ENCODE measurements at regions not wholly inside any gene's neighbourhood (a gene's known extent, or its start where the extent isn't known, plus 50 kb on each side); places are given as distances from the start of the nearest gene placed in this dataset.

GRCh38 chr1:72623299-72623708, 341.0 kb upstream of the NEGR1 start:
- H3K27me3 Mint-ChIP-seq: no peaks in the 10 kb centered on the region
- H3K36me3 Mint-ChIP-seq: no peaks in the 10 kb centered on the region
- H3K4me3 Mint-ChIP-seq: no peak overlapping the region
- H3K9me3 Mint-ChIP-seq: no peaks in the 10 kb centered on the region
- no peaks in the 10 kb centered on the region for H3K4me1 Mint-ChIP-seq
- H3K27ac Mint-ChIP-seq: no peak overlapping the region

GRCh38 chr1:72620453-72620852, 338.1 kb upstream of the NEGR1 start:
- no peaks in the 10 kb centered on the region for H3K4me1 Mint-ChIP-seq
- H3K9me3 Mint-ChIP-seq: no peaks in the 10 kb centered on the region
- no peaks in the 10 kb centered on the region for H3K36me3 Mint-ChIP-seq
- H3K27ac Mint-ChIP-seq: no peak overlapping the region
- H3K4me3 Mint-ChIP-seq: no peak overlapping the region
- no peaks in the 10 kb centered on the region for H3K27me3 Mint-ChIP-seq

GRCh38 chr1:72606216-72606810, 324.0 kb upstream of the NEGR1 start:
- Mint-ChIP-seq H3K4me3 (no peak overlapping the region), H3K9me3 (peaks cover 5% of the 10 kb centered on the region), H3K27ac (no peak overlapping the region), H3K27me3 (no peaks in the 10 kb centered on the region), H3K36me3 (no peaks in the 10 kb centered on the region), H3K4me1 (no peaks in the 10 kb centered on the region)

GRCh38 chr1:72601035-72601674, 318.8 kb upstream of the NEGR1 start:
- H3K9me3 Mint-ChIP-seq: peaks cover 5% of the 10 kb centered on the region
- no peaks in the 10 kb centered on the region for H3K4me1 Mint-ChIP-seq
- no peaks in the 10 kb centered on the region for H3K36me3 Mint-ChIP-seq
- no peak overlapping the region for H3K27ac Mint-ChIP-seq
- no peaks in the 10 kb centered on the region for H3K27me3 Mint-ChIP-seq
- no peak overlapping the region for H3K4me3 Mint-ChIP-seq

DNA sequence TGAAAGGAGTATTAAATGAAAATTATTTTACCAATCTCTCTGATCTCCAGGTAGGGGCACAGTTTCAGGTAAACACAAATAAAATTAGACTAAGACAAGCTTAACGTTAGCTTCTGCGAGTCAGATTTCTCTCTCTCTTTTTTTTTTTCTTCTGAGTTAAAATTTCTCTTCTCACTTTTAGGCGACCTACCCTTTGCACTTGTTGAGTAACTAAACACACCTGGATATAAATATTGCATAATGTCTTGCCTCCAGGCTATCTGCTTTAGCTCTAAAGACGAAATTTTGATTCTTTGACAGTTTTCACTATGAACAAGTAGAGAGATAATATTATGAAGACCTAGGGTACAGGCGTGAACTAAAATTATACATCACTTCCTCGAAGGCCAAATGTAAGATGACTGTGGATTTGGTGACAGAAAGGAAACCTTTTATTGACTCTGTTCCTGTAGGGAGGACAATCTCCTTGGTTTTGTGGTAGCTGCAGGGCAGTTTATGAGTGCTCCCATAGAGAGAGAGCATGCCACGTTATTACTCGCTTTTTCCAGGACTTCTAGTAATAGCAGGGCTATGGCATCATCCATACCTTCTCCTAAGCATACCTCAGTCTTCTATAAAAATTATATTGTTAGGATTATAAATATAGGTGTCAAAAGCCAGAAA, 303.8 kb upstream of the NEGR1 start:
- H3K27me3 Mint-ChIP-seq: no peaks in the 10 kb centered on the region

GRCh38 chr1:72579629-72580028, 297.3 kb upstream of the NEGR1 start:
- Mint-ChIP-seq H3K9me3 (peaks cover 4% of the 10 kb centered on the region), H3K27ac (no peak overlapping the region), H3K27me3 (no peaks in the 10 kb centered on the region), H3K4me1 (no peaks in the 10 kb centered on the region), H3K4me3 (no peak overlapping the region), H3K36me3 (no peaks in the 10 kb centered on the region)

More for the DNA sequence above, 303.8 kb upstream of the NEGR1 start:
- Mint-ChIP-seq H3K27ac (no peak overlapping the region), H3K4me1 (no peaks in the 10 kb centered on the region), H3K36me3 (no peaks in the 10 kb centered on the region), H3K4me3 (no peak overlapping the region), H3K9me3 (peaks cover 5% of the 10 kb centered on the region)

GRCh38 chr1:72570815-72571214, 288.5 kb upstream of the NEGR1 start:
- Mint-ChIP-seq H3K36me3 (no peaks in the 10 kb centered on the region), H3K4me3 (no peak overlapping the region), H3K9me3 (peaks cover 5% of the 10 kb centered on the region), H3K4me1 (no peaks in the 10 kb centered on the region), H3K27me3 (no peaks in the 10 kb centered on the region), H3K27ac (no peak overlapping the region)

DNA sequence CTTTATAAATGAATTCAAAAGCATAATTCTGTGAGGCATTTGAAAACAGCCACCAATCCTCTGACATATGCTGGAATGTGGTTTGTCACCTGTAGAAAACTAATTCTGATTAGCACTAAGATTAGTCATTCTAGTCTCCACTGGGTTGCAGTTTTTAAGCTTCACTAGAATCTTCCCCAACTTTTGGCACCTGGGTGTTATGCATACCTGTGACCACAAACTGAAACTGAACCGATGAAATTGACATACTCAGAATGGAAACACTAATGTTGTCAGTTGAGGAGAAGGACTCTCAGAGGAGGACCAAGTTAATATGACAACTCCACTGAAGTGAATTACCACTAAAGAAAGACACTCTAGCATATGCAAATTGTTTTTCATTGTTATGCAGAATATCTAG, 285.8 kb upstream of the NEGR1 start:
- Mint-ChIP-seq H3K9me3 (no peaks in the 10 kb centered on the region), H3K4me3 (no peak overlapping the region), H3K36me3 (no peaks in the 10 kb centered on the region), H3K27me3 (no peaks in the 10 kb centered on the region), H3K4me1 (no peaks in the 10 kb centered on the region), H3K27ac (no peak overlapping the region)

DNA sequence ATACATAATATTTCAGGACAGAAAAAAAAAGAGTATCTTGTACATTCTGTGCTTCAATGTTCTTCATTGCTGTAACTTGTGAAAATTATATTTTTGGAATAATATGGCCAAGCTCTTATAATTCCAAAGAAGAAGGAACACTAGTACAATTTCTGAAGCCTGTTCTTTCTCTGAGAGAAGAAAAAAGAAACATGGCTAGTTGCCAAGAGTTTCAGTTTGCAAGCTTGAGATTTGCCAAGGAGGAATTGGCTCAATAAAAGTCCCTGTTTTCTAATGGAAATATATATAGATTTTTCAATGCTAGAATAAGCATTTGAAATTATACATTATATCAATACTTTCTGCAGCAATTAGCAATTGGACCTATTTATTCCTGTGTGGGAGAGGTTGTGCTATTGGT, 285.2 kb upstream of the NEGR1 start:
- Mint-ChIP-seq H3K4me1 (no peaks in the 10 kb centered on the region), H3K27me3 (no peaks in the 10 kb centered on the region), H3K9me3 (no peaks in the 10 kb centered on the region), H3K27ac (no peak overlapping the region), H3K36me3 (no peaks in the 10 kb centered on the region), H3K4me3 (no peak overlapping the region)

GRCh38 chr1:72564749-72565148, 282.4 kb upstream of the NEGR1 start:
- H3K9me3 Mint-ChIP-seq: peaks cover 5% of the 10 kb centered on the region

DNA sequence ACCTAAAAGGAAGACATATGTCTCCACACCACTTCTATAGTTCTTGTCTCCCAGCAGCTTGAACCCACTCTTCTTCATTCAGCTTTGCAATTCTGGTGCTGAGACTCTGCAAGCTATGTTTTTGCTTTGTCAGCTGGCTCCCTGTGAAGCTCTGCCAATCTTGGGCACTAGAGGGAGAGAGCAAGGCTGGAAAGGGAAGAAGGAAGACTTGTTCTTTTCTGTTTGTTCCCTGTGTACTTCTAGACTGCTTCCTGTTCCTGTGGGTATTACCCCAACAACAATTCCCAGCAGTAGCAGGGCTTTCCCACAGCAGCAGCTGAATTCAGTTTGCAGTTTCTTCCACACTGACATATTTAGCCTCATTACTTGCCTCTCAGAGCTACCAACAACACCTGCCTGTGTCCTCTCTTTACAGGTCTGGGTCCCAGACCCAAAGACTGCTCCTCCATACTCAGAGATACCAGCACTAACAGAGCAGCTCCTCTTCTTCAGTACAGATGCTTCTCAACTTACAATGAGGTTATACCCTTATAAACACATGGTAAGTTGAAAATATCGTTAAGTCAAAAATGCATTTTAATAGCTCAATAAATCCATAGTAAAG, 275.2 kb upstream of the NEGR1 start:
- no peaks in the 10 kb centered on the region for H3K4me1 Mint-ChIP-seq
- no peak overlapping the region for H3K4me3 Mint-ChIP-seq
- no peak overlapping the region for H3K27ac Mint-ChIP-seq
- H3K27me3 Mint-ChIP-seq: no peaks in the 10 kb centered on the region
- peaks cover 10% of the 10 kb centered on the region for H3K9me3 Mint-ChIP-seq
- H3K36me3 Mint-ChIP-seq: no peaks in the 10 kb centered on the region

More at GRCh38 chr1:72564749-72565148, 282.4 kb upstream of the NEGR1 start:
- Mint-ChIP-seq H3K36me3 (no peaks in the 10 kb centered on the region), H3K27me3 (no peaks in the 10 kb centered on the region), H3K4me3 (no peak overlapping the region), H3K27ac (no peak overlapping the region), H3K4me1 (no peaks in the 10 kb centered on the region)

DNA sequence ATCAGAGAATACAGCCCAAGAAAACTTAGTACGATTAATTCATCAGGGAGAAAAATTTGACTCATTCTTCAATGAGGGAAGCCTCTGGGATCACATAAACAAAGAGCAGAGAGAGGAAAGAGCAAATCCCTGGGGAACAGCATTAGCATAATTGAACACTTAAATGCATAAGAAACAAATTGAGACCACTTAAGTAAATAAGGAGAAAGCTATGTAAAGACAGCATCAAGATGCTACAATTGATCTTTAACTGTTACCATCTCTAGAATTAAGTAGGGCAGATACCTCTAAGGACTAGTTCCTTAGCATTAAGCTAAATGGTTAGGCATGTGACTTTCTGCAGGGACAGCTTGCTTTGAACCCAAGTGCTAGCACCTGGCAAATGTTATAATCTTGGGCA, 265.1 kb upstream of the NEGR1 start:
- no peaks in the 10 kb centered on the region for H3K9me3 Mint-ChIP-seq
- H3K36me3 Mint-ChIP-seq: no peaks in the 10 kb centered on the region
- H3K27me3 Mint-ChIP-seq: no peaks in the 10 kb centered on the region
- no peak overlapping the region for H3K27ac Mint-ChIP-seq
- H3K4me1 Mint-ChIP-seq: no peaks in the 10 kb centered on the region
- H3K4me3 Mint-ChIP-seq: no peak overlapping the region

GRCh38 chr1:72540674-72541073, 258.3 kb upstream of the NEGR1 start:
- Mint-ChIP-seq H3K27ac (no peak overlapping the region), H3K4me3 (no peak overlapping the region), H3K4me1 (no peaks in the 10 kb centered on the region), H3K9me3 (peaks cover 3% of the 10 kb centered on the region), H3K27me3 (no peaks in the 10 kb centered on the region), H3K36me3 (no peaks in the 10 kb centered on the region)

DNA sequence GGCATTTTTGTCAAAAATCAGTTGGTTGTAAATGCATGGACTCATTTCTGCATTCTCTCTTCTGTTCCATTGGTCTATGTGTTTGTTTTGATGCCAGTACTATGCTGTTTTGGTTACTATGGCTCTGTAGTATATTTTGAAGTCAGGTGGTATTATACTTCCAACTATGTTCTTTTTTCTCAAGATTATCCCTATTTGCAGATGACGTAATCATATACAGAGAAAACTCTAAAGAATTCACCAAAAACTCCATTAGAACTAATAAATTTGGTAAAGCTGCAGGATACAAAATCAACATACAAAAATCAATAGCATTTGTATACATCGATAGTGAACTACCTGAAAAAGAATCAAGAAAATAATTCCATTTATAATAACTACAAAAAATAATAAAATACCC, 253.1 kb upstream of the NEGR1 start:
- no peaks in the 10 kb centered on the region for H3K36me3 Mint-ChIP-seq
- no peaks in the 10 kb centered on the region for H3K9me3 Mint-ChIP-seq
- H3K27me3 Mint-ChIP-seq: no peaks in the 10 kb centered on the region
- H3K4me3 Mint-ChIP-seq: no peak overlapping the region
- H3K4me1 Mint-ChIP-seq: no peaks in the 10 kb centered on the region
- H3K27ac Mint-ChIP-seq: no peak overlapping the region

DNA sequence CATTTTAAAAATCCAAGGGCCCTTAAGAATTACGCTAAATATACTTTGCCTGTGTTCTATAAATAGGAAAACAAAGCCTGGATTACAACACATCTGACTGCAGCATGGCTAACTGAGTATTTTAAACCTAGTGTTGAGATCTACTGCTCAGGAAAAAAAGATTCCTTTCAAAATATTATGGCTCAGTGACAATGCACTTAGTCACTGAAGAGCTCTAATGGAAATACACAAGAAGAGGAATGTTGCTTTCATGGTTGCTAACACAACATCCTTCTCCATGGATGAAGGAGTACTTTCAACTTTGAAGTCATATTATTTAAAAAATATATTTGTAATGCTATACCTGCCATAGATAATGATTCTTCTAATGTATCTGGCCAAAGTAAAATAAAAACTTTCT, 248.3 kb upstream of the NEGR1 start:
- Mint-ChIP-seq H3K4me1 (no peaks in the 10 kb centered on the region), H3K9me3 (peaks cover 8% of the 10 kb centered on the region), H3K36me3 (no peaks in the 10 kb centered on the region), H3K4me3 (no peak overlapping the region), H3K27ac (no peak overlapping the region), H3K27me3 (no peaks in the 10 kb centered on the region)

- Mint-ChIP-seq H3K9me3 (peaks cover 8% of the 10 kb centered on the region), H3K27me3 (no peaks in the 10 kb centered on the region), H3K4me3 (no peak overlapping the region), H3K36me3 (no peaks in the 10 kb centered on the region), H3K4me1 (no peaks in the 10 kb centered on the region), H3K27ac (no peak overlapping the region)
Observed at GRCh38 chr1:72526926-72527325, 244.6 kb upstream of the NEGR1 start.
